ENCODE measurements at regions not wholly inside any gene's neighbourhood (a gene's known extent, or its start where the extent isn't known, plus 50 kb on each side); places are given as distances from the start of the nearest gene placed in this dataset.
"Not testable (repeated sequence)": the region's sequence is repeated elsewhere in the genome, so short reads cannot be mapped to it uniquely, and the experiment has no call there.

DNA sequence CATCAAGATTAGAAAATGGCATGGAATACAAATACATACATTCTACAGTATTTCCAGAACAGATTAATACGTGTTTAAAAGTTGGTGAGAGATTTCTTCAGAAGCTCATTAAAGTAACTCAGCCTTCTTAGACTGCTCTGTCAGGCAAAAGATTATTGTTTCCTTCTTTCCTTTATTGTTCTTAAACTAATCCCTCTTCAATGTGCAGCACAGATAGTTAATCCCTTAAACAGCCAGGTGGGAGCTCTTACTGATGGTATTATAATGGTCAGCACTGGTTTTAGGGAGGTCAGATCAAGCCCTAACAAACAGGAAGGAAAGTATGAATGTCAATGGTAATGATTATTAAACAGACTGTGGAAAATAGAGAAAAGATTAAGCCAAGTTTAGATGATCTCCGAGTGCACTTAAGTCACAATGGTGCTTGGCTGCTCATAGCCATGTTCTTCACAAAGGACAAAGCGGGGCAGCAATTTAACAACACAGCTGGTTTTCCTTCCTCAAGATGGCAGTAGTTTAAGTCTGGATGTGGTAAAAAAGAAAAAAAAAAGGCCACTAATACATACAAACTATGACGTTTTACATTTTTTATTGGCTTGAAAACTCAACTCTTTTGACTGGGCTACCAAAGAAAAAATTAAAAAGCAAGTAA is 992.6 kb downstream of the PCDH9 start:
- Histone ChIP-seq H3K4me3 (no peak overlapping the region), H3K9me3 (no peaks in the 10 kb centered on the region), H3K27ac (no peak overlapping the region), H3K36me3 (no peaks in the 10 kb centered on the region), H3K27me3 (replicated peaks; ENCODE audit: insufficient read depth) (no peaks in the 10 kb centered on the region), H3K4me1 (replicated peaks) (no peaks in the 10 kb centered on the region)
- intact Hi-C loops (cut with DNase I), result no loop called here
- TF ChIP-seq POLR2AphosphoS5 (IDR thresholded peaks at IDR 0.05) (no peak), POLR2A (IDR thresholded peaks at IDR 0.05) (no peak)
- TF ChIP-seq, protein P1, sequence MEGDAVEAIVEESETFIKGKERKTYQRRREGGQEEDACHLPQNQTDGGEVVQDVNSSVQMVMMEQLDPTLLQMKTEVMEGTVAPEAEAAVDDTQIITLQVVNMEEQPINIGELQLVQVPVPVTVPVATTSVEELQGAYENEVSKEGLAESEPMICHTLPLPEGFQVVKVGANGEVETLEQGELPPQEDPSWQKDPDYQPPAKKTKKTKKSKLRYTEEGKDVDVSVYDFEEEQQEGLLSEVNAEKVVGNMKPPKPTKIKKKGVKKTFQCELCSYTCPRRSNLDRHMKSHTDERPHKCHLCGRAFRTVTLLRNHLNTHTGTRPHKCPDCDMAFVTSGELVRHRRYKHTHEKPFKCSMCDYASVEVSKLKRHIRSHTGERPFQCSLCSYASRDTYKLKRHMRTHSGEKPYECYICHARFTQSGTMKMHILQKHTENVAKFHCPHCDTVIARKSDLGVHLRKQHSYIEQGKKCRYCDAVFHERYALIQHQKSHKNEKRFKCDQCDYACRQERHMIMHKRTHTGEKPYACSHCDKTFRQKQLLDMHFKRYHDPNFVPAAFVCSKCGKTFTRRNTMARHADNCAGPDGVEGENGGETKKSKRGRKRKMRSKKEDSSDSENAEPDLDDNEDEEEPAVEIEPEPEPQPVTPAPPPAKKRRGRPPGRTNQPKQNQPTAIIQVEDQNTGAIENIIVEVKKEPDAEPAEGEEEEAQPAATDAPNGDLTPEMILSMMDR (IDR thresholded peaks at IDR 0.05), result no peak
- 72% methylated on average over 4 of the region's 4 CpGs for WGBS
- no peak for DNase-seq (ENCODE audit: low spot score)

DNA sequence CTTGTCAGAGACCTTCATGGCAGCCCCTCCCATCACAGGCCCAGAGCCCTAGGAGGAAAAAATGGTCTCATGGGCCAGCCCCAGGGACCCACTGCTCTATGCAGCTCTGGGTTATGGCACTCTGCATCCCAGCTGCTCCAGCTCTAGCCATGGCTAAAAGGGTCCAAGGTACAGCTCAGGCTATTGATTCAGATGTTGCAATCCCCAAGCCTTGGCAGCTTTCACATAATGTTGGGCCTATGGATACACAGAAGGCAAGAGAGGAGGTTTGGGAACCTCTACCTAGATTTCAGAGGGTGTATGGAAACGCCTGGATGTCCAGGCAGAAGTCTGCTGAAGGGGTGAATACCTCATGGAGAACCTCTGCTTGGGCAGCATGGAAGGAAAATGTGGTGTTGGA is 996.0 kb downstream of the PCDH9 start:
- H3K36me3 ChIP-seq, result no peaks in the 10 kb centered on the region
- no peaks in the 10 kb centered on the region for H3K27me3 ChIP-seq (replicated peaks; ENCODE audit: insufficient read depth)
- no peak overlapping the region for H3K27ac ChIP-seq
- H3K9me3 ChIP-seq, result no peaks in the 10 kb centered on the region
- no peak overlapping the region for H3K4me3 ChIP-seq
- TF ChIP-seq, protein P1 (IDR thresholded peaks at IDR 0.05), result no peak
- TF ChIP-seq POLR2A (IDR thresholded peaks at IDR 0.05) (no peak), POLR2AphosphoS5 (IDR thresholded peaks at IDR 0.05) (no peak)
- no peak for DNase-seq (ENCODE audit: low spot score)
- H3K4me1 ChIP-seq (replicated peaks), result no peaks in the 10 kb centered on the region
- WGBS, result 83% methylated on average over 1 of the region's 1 CpG
- intact Hi-C loops (cut with DNase I), result no loop called here

GRCh38 chr13:66231958-66232357 is 998.2 kb downstream of the PCDH9 start:
- DNase-seq (ENCODE audit: low spot score); H3K4me3 ChIP-seq; H3K4me1 ChIP-seq (replicated peaks); H3K36me3 ChIP-seq; intact Hi-C loops (cut with DNase I); H3K9me3 ChIP-seq; H3K27me3 ChIP-seq (replicated peaks; ENCODE audit: insufficient read depth); H3K27ac ChIP-seq: not testable (repeated sequence)
- whole genome bisulfite sequencing, result 93% methylated on average over 6 of the region's 6 CpGs

GRCh38 chr13:66225072-66225471 is 1005.1 kb downstream of the PCDH9 start:
- no peaks in the 10 kb centered on the region for H3K27me3 ChIP-seq (replicated peaks; ENCODE audit: insufficient read depth)
- H3K36me3 ChIP-seq, result no peaks in the 10 kb centered on the region
- no peak overlapping the region for H3K4me3 ChIP-seq
- no peaks in the 10 kb centered on the region for H3K4me1 ChIP-seq (replicated peaks)
- H3K9me3 ChIP-seq, result no peaks in the 10 kb centered on the region
- TF ChIP-seq POLR2AphosphoS5 (IDR thresholded peaks at IDR 0.05), result no peak
- no peak for TF ChIP-seq POLR2A (IDR thresholded peaks at IDR 0.05)
- TF ChIP-seq, protein P1 (IDR thresholded peaks at IDR 0.05), result no peak
- DNase-seq (ENCODE audit: low spot score), result no peak
- intact Hi-C loops (cut with DNase I), result no loop called here
- no peak overlapping the region for H3K27ac ChIP-seq
- 64% methylated on average over 2 of the region's 2 CpGs for WGBS

- 56% methylated on average over 2 of the region's 2 CpGs for WGBS
- Histone ChIP-seq H3K27me3 (replicated peaks; ENCODE audit: insufficient read depth) (no peaks in the 10 kb centered on the region), H3K36me3 (no peaks in the 10 kb centered on the region), H3K27ac (no peak overlapping the region), H3K4me3 (no peak overlapping the region), H3K4me1 (replicated peaks) (no peaks in the 10 kb centered on the region), H3K9me3 (no peaks in the 10 kb centered on the region)
- TF ChIP-seq, protein P1 (IDR thresholded peaks at IDR 0.05), result no peak
- no peak for DNase-seq (ENCODE audit: low spot score)
- intact Hi-C loops (cut with DNase I), result no loop called here
These were observed 1005.5 kb downstream of the PCDH9 start for GRCh38 chr13:66224663-66225062.

All from prostate gland (tissue), 2 donors.